ENCODE measurements at regions not wholly inside any gene's neighbourhood (a gene's known extent, or its start where the extent isn't known, plus 50 kb on each side); places are given as distances from the start of the nearest gene placed in this dataset.

- Histone ChIP-seq H3K27ac (ENCODE audit: low read depth in 2 of 2, low read length in 2 of 2) (no peak overlapping the region), H3K9me3 (ENCODE audit: control insufficient read depth in 2 of 3, insufficient read depth in 1 of 3, low read length in 3 of 3) (no peaks in the 10 kb centered on the region), H3K4me1 (ENCODE audit: control insufficient read depth in 2 of 3, insufficient read depth in 2 of 3, low read depth in 1 of 3, low read length in 3 of 3) (peaks cover 0 to 15% (median 12%) of the 10 kb centered on the region in 3 donors), H3K27me3 (ENCODE audit: control insufficient read depth, insufficient read depth, low read length) (no peaks in the 10 kb centered on the region), H3K4me3 (ENCODE audit: low read length in 3 of 3) (no peak overlapping the region), H3K9ac (ENCODE audit: low read length in 3 of 3) (no peak overlapping the region), H3K36me3 (ENCODE audit: control insufficient read depth in 2 of 3, insufficient read depth in 3 of 3, low read length in 3 of 3) (no peaks in the 10 kb centered on the region)
- intact Hi-C loops (cut with DNase I), result no loop called here
- DNase-seq (no peak), FAIRE-seq (no peak)
- TF ChIP-seq CTCF (IDR thresholded peaks at IDR 0.05; ENCODE audit: borderline replicate concordance, extremely low read depth, insufficient read depth), result no peak
Observed at GRCh38 chr18:31243740-31244512, 74.0 kb upstream of the DSG1 start.

- Histone ChIP-seq H3K27me3 (ENCODE audit: control insufficient read depth, insufficient read depth, low read length) (no peaks in the 10 kb centered on the region), H3K27ac (ENCODE audit: low read depth in 2 of 2, low read length in 2 of 2) (peak overlapping the region in 1 of 2 donors; percentile 9), H3K9me3 (ENCODE audit: control insufficient read depth in 2 of 3, insufficient read depth in 1 of 3, low read length in 3 of 3) (no peaks in the 10 kb centered on the region), H3K9ac (ENCODE audit: low read length in 3 of 3) (peak overlapping the region in 1 of 3 donors; percentile 7), H3K4me1 (ENCODE audit: control insufficient read depth in 2 of 3, insufficient read depth in 2 of 3, low read depth in 1 of 3, low read length in 3 of 3) (peaks cover 0 to 15% (median 12%) of the 10 kb centered on the region in 3 donors), H3K4me3 (ENCODE audit: low read length in 3 of 3) (peak overlapping the region in 1 of 3 donors; percentile 40), H3K36me3 (ENCODE audit: control insufficient read depth in 2 of 3, insufficient read depth in 3 of 3, low read length in 3 of 3) (no peaks in the 10 kb centered on the region)
- no peak for TF ChIP-seq CTCF (IDR thresholded peaks at IDR 0.05; ENCODE audit: borderline replicate concordance, extremely low read depth, insufficient read depth)
- FAIRE-seq (no peak), DNase-seq (peak in 3 of 5 donors; percentile 40 to 81 (median 76))
- intact Hi-C loops (cut with DNase I), result no loop called here
Observed at GRCh38 chr18:31244771-31245394, 73.1 kb upstream of the DSG1 start.

GRCh38 chr18:31245820-31246219 is 72.1 kb upstream of the DSG1 start:
- H3K9ac ChIP-seq (ENCODE audit: low read length in 3 of 3), result no peak overlapping the region
- H3K4me1 ChIP-seq (ENCODE audit: control insufficient read depth in 2 of 3, insufficient read depth in 2 of 3, low read depth in 1 of 3, low read length in 3 of 3), result peaks cover 0 to 15% (median 12%) of the 10 kb centered on the region in 3 donors
- no peaks in the 10 kb centered on the region for H3K27me3 ChIP-seq (ENCODE audit: control insufficient read depth, insufficient read depth, low read length)
- DNase-seq (no peak), FAIRE-seq (no peak)
- no peaks in the 10 kb centered on the region for H3K9me3 ChIP-seq (ENCODE audit: control insufficient read depth in 2 of 3, insufficient read depth in 1 of 3, low read length in 3 of 3)
- no peak for TF ChIP-seq CTCF (IDR thresholded peaks at IDR 0.05; ENCODE audit: borderline replicate concordance, extremely low read depth, insufficient read depth)
- H3K4me3 ChIP-seq (ENCODE audit: low read length in 3 of 3), result no peak overlapping the region
- no peak overlapping the region for H3K27ac ChIP-seq (ENCODE audit: low read depth in 2 of 2, low read length in 2 of 2)
- intact Hi-C loops (cut with DNase I), result no loop called here
- H3K36me3 ChIP-seq (ENCODE audit: control insufficient read depth in 2 of 3, insufficient read depth in 3 of 3, low read length in 3 of 3), result no peaks in the 10 kb centered on the region

All from kidney (tissue), 13 donors.